ENCODE measurements at regions not wholly inside any gene's neighbourhood (a gene's known extent, or its start where the extent isn't known, plus 50 kb on each side); places are given as distances from the start of the nearest gene placed in this dataset.

GRCh38 chr7:145134377-145134776, 298.5 kb upstream of the TPK1 start:
- DNase-seq = no peak
- H3K9me3 ChIP-seq = no peaks in the 10 kb centered on the region
- TF ChIP-seq CTCF (IDR thresholded peaks at IDR 0.05 in 8 of 11, conservative IDR thresholded peaks at IDR 0.05 in 3 of 11) (no peak), POLR2AphosphoS5 (IDR thresholded peaks at IDR 0.05) (no peak), POLR2A (IDR thresholded peaks at IDR 0.05) (no peak)
- H3K36me3 ChIP-seq = no peaks in the 10 kb centered on the region
- no peak overlapping the region for H3K27ac ChIP-seq
- no peaks in the 10 kb centered on the region for H3K4me1 ChIP-seq
- intact Hi-C loops (cut with DNase I; ENCODE audit: low total_unique reads) = no loop called here
- no peak overlapping the region for H3K4me3 ChIP-seq
- no peaks in the 10 kb centered on the region for H3K27me3 ChIP-seq (replicated peaks in 1 of 7)

- Histone ChIP-seq H3K27ac (no peak overlapping the region), H3K4me3 (no peak overlapping the region), H3K4me1 (no peaks in the 10 kb centered on the region), H3K36me3 (no peaks in the 10 kb centered on the region), H3K9me3 (peaks cover 0 to 10% (median 0%) of the 10 kb centered on the region in 8 donors), H3K27me3 (replicated peaks in 1 of 7) (no peaks in the 10 kb centered on the region)
- DNase-seq = no peak
- intact Hi-C loops (cut with DNase I; ENCODE audit: low total_unique reads) = no loop called here
- TF ChIP-seq CTCF (IDR thresholded peaks at IDR 0.05 in 8 of 11, conservative IDR thresholded peaks at IDR 0.05 in 3 of 11) = no peak
- no peak for TF ChIP-seq POLR2A (IDR thresholded peaks at IDR 0.05)
- TF ChIP-seq POLR2AphosphoS5 (IDR thresholded peaks at IDR 0.05) = no peak
- WGBS, 5 donors = 66 to 92% (median 78%) methylated on average over 2 of the region's 2 CpGs
Measured at GRCh38 chr7:145123502-145123901, 287.6 kb upstream of the TPK1 start.

GRCh38 chr7:145106001-145106400, 270.1 kb upstream of the TPK1 start:
- Histone ChIP-seq H3K27ac (no peak overlapping the region), H3K4me3 (no peak overlapping the region), H3K9me3 (peaks cover 0 to 7% (median 0%) of the 10 kb centered on the region in 8 donors), H3K36me3 (no peaks in the 10 kb centered on the region), H3K4me1 (no peaks in the 10 kb centered on the region), H3K27me3 (replicated peaks in 1 of 7) (no peaks in the 10 kb centered on the region)
- WGBS, 5 donors = 34 to 61% (median 45%) methylated on average over 1 of the region's 1 CpG
- intact Hi-C loops (cut with DNase I; ENCODE audit: low total_unique reads) = no loop called here
- no peak for DNase-seq
- TF ChIP-seq POLR2A (IDR thresholded peaks at IDR 0.05) = no peak
- TF ChIP-seq CTCF (IDR thresholded peaks at IDR 0.05 in 8 of 11, conservative IDR thresholded peaks at IDR 0.05 in 3 of 11) = no peak
- no peak for TF ChIP-seq POLR2AphosphoS5 (IDR thresholded peaks at IDR 0.05)

GRCh38 chr7:145105561-145105960, 269.7 kb upstream of the TPK1 start:
- Histone ChIP-seq H3K36me3 (no peaks in the 10 kb centered on the region), H3K4me1 (no peaks in the 10 kb centered on the region), H3K27me3 (replicated peaks in 1 of 7) (no peaks in the 10 kb centered on the region), H3K4me3 (no peak overlapping the region), H3K27ac (no peak overlapping the region), H3K9me3 (peaks cover 0 to 5% (median 0%) of the 10 kb centered on the region in 8 donors)
- DNase-seq = no peak
- 66 to 85% (median 78%) methylated on average over 2 of the region's 2 CpGs for WGBS, 5 donors
- intact Hi-C loops (cut with DNase I; ENCODE audit: low total_unique reads) = no loop called here
- TF ChIP-seq CTCF (IDR thresholded peaks at IDR 0.05 in 8 of 11, conservative IDR thresholded peaks at IDR 0.05 in 3 of 11) = no peak
- no peak for TF ChIP-seq POLR2AphosphoS5 (IDR thresholded peaks at IDR 0.05)
- no peak for TF ChIP-seq POLR2A (IDR thresholded peaks at IDR 0.05)
